Activated CD8-positive, alpha-beta memory T cell treated with anti-CD3 and anti-CD28 coated beads for 4 hours (primary cell): ENCODE measurements at regions not wholly inside any gene's neighbourhood (a gene's known extent, or its start where the extent isn't known, plus 50 kb on each side); places are given as distances from the start of the nearest gene placed in this dataset.
"Not testable (repeated sequence)": the region's sequence is repeated elsewhere in the genome, so short reads cannot be mapped to it uniquely, and the experiment has no call there.

Source experiments
- DNase-seq, 2 donors: peaks; one replicate each; pipeline ENCODE4 v3.0.0-alpha.2; 2020; ENCODE audit warnings: low read depth in 2 of 2

DNA sequence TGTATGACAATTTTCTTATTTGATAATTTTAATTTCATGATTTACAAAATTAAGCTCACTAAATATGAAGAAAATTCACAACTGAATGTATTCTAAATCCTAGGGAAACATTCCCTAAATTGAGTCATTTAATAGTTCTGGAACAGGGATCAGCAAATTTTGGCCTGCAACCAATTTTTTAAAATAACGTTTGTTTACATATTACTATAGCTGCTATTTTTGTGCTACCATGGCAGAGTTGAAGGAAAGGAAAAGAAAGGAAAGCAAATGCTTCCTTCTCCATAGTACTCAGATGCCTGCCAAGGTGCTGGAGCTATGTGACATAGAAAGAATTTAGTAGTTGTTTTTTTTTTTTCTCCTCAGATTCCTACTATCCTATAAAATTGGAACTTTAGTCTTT, 1307.7 kb upstream of the LRRTM3 start:
- no peak for DNase-seq

DNA sequence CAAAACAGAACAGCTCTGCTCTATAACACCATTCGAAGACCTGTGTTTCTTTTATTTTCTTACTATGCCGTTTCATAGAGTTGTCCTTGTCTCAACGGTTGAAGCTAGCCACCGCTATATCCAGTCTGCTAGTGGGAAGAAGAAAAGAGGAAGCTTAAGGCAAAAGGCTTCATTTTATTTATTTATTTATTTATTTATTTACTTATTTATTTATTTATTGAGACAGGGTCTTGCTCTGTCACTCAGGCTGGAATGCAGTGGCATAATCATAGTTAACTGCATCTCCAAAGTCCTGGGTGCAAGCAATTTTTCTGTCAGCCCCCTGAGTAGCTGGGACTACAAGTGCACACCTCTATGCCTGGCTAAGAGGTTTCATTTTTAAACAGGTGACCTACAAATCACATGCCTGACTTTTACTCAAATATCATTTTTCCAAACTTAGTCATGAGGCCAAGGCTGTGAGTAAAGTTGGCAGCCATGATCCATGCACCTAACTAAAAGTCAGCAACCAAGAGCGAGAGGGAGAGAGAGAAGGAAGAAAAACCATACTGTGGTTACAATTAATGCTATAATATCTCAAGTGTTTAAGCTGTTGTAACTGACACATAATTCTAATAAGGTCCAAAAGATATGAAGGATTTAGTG, 1305.3 kb upstream of the LRRTM3 start:
- no peak for DNase-seq

DNA sequence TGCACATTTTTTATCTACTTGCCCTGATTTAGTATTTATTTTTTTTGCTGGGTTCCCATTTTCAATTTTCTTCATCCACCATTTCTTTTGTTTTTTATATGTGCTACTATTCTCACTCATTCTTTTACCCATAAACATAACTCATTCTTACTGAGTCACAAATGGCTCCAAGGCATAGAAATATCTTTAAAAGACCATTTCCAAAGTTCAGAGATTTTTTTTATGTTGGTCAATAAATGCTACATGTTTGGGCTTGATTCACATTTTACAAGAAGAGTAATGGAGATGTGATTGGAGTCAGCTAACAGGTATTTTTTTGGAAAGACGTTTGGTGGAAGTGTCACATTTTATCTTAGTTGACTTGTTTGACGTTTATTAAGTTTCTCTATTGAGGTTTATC, 1303.2 kb upstream of the LRRTM3 start:
- no peak for DNase-seq

DNA sequence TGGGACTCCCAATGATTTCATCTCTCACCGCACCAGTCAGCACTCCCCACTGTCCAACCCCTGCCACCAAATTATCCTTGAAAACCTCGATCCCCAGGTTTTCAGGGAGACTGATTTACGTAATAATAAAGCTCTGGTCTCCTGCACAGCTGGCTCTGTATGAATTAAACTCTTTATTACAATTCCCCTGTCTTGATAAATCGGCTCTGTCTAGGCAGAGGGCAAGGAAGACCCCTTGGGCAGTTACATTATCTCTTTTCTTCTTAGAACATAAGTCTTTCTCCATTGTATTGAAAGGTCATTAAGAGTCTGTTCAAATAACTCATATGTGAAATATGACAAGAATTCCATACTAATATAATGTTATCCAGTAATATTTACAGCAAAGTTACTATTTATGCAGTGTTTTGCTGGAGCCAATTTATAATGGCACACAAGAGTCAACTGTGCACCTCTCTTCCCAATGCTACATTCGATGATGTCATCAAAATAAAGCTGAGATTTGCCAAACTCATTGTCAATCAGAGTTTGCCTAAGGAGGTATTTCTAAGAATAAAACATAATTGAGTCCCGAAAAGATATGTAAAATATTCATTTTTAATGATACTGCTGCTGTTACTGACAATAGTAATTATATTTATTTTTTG, 1297.2 kb upstream of the LRRTM3 start:
- DNase-seq = no peak

DNA sequence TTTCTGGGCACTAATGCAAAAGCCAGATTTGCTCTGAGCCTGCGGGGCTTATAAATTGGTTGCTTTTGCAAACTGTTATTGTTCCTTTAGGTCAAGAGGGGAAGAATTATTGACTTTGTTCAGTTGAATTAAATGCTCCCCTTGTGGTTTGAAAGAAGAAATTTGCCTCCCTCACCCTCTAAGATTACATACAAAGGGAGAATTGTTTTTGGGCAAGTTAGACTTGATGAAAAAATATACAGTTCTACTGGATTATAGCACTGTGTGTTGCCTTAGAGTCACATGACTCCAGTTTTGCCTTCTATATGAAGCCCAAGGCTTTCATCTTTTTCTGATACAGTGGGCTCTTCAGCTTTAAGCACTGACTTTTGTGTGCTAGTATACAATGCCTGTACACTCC, 1265.8 kb upstream of the LRRTM3 start:
- DNase-seq = no peak

DNA sequence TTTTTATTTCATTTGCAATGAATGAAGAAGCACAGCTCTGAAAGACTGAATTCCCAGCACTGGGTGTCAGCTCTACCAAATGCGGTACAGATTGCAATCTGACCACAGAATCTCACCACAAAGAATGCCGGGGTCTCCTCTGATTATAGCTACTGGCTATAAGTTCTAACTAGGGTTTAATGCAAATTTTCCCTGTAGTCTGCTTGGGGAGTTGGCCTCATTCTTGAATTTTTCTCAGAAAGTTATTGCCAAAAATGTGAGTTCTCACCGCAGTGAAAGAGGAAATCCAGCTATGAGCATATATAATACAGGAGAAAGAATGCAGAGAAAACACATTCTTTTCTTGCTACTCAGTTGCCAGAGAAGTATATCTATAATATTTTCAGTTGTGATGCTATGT, 1255.7 kb upstream of the LRRTM3 start:
- no peak for DNase-seq

DNA sequence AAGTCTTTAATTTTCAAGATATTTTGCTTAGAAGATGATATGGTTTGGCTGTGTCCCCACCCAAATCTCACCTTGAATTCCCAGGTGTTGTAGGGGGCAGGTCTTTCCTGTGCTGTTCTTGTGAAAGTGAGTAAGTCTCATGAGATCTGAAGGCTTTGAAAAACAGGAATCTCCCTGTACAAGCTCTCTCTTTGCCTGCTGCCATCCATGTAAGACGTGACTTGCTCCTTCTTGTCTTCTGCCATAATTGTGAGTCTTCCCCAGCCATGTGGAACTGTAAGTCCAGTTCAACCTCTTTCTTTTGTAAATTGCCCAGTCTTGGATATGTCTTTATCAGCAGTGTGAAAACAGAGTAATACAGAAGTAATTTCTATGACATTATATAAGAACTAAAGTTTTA, 1255.2 kb upstream of the LRRTM3 start:
- DNase-seq = not testable (repeated sequence)

DNA sequence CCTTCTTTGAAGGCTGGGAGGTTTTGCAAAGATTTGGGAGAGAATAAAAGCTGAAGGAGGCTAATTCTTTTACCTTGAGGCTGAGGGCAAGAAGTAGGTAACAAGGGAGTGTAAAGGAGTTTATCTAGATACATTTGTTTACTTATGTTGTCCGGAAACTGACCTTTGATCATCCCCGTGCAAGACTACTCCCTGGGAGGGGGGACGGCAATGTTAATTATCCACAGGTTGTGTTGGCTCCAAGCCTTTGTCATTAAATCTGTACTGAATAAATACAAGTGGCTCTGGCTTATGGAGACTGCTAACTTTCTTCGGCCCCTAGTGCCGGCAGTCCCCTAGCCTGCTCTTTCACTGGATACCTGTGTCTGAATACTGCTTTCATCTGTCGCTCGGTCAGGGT, 1250.6 kb upstream of the LRRTM3 start:
- no peak for DNase-seq

DNA sequence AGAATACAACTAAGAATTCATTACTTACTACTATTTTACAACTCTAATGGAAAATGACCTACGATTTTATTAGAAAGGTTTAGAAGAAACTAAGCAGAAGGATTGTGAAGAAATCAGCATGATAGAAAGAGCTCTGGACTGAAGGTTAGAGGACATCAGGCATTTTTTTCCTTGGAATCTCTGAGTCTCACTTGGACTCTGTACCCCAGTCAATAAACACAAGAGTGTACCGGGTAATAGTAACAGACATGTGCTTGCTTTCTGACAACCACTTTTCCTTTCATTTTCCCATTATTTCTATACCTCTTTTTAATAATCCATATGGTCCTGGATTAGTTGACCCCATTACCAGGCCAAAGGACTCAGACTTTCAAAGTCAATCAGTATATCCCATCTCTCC, 1240.9 kb upstream of the LRRTM3 start:
- DNase-seq = no peak

DNA sequence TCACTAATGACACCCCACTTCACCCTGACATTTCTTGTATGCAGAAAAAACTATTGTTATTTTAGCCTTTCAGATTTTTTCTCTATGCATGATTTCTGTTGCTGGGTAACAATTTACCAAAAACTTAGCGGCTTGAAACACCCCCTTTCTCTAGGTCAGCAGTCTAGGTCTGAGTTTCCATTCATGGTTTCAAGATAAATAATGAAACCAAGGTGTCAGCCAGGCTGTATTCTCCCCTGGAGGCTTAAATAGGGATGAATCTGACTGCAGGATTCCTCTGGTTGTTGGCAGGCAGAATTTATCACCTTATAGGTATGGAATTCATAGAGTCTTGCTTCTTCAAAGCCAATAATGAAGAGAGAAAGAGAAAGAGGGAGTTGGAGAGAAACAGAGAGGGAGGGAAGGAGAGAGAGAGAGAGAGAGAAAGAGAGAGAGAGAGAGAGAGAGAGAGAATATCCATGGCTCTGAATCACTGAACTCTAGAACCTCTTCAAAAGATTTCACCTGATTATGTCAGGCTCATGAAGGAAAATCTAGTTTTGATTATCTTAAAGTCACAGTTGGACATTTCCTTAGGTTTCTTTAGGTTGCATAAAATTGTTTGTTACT, 1224.6 kb upstream of the LRRTM3 start:
- no peak for DNase-seq

DNA sequence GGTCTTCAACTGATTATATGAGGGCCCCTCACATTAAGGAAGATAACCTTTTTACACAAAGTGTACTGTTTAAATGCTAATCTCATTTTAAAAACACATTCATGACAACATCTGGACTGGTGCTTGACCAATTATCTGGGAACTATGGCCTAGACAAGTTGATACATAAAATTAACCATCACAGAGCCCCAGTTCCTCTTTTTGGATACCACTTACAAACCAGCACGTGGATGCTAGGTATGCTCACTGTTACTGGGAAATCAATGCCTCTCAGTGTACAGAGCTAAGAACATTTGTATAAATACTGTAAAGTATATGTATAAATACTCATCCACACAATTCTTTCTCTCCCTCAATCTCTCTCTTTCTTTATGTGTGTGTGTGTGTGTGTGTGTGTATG, 1217.8 kb upstream of the LRRTM3 start:
- DNase-seq = no peak

DNA sequence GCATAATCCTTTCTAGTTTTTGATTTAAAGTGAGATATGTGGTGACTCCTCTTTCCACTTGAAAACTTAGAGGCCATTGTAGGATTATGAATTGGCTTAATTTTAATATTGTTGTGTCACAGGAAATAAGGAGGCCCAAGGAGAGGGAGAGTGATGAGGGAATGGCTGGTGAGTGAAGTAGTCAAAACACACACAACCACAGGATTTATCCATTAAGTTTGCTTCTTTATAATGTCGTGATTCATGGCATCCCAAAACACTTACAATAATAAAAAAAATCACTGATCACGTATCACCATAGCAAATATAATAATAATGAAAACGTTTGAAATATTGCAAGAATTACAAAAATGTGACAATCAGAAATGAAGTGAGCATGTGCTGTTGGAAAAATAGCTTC, 1215.5 kb upstream of the LRRTM3 start:
- no peak for DNase-seq

DNA sequence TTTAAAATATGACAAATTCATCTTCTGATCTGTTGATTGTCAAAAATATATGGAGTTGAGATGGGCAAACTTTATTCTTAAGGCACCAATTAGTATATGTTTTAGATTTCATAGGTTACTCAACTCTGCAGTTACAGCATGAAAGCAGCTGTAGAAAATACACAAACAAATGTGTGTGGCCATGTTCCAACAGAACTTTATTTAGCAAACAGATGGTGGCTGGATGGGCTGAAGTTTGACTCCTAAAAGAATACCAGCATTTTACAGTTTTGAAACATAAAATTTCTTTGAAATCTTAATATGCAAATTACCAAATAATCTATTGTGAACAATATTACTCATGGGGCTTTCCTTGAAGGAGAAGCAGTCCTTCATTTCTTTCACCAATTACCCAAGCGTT, 1206.0 kb upstream of the LRRTM3 start:
- no peak for DNase-seq

DNA sequence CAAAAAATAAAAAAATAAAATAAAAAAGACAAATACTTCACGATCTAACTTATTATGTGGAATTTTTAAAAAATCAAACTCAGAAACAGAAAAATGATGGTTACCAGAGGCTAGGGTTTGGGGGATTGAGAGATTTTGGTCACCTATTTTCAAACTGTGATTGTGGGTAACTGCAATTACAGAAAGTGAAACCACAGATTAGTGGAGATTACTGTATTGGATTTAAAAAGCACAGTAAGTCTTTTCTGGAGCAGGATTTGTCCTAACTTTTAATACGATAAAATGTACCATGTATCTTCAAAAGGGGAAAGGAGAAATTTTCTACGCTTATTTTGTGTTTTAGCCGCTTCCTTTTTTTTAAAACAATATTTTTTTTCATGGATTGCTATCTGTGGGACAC, 1204.9 kb upstream of the LRRTM3 start:
- no peak for DNase-seq

DNA sequence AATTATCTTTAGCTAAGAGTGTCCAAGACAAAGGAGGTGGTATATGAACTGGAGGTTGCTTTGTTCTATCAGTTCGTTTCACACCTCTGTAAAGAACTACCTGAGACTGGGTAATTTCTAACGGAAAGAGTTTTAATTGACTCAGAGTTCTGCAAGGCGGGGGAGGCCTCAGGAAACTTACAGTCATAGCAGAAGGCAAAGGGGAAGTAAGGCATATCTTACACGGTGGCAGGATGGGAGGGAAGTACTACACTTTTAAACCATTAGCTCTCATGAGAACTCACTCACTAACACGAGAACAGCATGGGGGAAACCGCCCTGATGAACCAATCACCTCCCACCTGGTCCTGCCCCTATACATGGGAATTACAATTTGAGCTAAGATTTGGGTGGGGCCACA, 1202.3 kb upstream of the LRRTM3 start:
- no peak for DNase-seq

DNA sequence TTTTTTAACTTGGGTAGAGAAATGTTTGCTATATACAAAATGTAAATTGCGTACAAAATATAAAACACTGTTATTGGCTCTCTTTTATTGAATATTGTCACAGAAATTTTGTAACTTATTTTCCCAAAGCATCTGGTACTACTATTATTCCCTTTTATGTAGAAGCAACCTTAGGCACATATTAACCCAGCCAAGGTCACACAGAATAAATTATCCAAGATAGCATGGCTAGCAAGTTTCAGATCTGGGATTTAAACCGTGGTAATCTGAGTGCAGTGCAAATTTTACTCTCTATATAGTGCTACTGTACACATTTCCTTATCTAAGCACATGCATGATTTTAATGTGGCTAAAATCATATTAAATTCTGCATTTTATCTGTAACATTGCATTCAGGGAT, 1190.5 kb upstream of the LRRTM3 start:
- DNase-seq = no peak

DNA sequence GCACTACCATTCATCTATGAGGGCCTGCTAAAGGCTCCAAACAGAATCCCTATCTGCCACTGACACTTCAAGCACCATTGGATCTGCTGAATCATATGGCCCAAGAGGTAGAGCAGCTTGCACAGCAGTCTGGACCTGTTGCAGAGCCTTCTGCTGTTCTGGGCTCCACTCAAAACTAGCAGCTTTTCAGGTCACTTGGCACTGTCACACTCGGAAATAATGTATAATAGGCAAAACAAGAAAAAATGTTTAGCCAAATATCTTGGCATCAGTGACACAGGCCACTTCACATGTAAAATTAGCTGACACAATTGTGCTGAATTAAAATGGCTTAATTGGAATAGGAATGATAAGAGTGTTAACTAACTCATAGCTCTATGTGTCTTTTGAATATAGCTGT, 1182.9 kb upstream of the LRRTM3 start:
- DNase-seq = no peak

DNA sequence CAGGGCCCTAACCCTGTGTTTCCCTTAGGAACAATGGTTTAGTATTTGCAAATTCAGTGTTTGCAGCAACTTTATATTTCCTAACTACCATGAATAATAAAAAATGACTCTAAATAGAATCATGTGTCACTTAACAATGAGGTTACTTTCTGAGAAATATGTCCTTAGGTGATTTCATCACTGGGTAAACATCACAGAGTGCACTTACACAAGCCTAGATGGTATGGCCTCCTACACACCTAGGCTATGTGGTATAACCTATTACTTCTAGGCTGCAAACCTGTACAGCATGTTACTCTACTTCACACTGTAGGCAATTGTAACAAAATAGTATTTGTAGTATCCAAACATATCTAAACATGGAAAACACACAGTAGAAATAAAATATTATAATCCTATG, 1174.6 kb upstream of the LRRTM3 start:
- no peak for DNase-seq

DNA sequence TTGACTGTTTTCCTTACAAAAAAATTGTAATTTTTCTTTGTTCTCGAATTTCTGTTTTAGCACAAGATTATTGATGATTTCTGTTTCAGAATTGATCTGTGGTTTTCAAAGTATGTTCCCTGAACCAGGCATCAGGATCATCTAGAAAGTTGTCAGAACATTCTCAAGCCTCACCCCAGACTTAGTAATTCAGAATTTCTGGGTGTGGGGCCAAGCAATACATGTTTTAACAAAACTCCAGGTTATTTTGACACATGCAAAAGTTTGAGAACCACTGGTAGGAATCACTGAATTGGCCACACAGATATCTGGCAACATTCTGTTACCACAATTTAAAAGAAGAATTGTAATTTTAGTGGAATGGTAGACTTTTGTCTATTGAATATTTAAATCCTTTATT, 1173.9 kb upstream of the LRRTM3 start:
- no peak for DNase-seq

DNA sequence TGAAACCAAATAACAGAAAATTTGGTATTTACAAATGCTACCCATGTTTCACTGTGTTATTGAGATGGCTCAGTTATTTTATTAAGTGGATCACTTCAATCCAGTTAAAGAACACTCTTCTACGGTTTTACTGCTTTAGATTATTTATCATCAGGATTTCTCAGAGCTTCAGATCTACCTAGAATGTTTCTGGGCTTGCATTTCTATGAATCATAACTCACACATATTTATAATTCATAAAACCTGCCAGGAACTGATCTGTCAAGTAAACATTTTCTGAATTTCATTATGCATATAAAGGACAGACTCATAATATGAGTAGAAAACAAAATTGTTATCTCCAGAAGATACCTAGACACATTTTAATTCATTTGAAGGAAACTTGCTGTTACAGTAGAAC, 1172.3 kb upstream of the LRRTM3 start:
- no peak for DNase-seq

DNA sequence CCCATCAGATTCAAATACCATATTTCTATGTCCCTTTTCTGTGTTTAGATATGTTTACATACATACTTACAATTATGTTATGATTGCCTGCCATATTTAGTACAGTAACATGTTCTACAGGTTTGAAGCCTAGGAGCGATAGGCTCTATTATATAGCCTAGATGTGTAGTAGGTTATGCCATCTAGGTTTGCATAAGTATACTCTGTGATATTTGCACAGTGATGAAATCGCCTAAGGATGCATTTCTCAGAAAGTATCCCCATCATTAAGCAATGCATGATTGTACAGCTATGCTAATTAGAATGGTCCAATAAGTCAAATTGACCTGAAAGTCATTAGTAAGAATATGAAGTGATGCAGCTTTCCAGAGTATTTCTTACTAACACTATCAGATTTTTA, 1171.7 kb upstream of the LRRTM3 start:
- DNase-seq = no peak

DNA sequence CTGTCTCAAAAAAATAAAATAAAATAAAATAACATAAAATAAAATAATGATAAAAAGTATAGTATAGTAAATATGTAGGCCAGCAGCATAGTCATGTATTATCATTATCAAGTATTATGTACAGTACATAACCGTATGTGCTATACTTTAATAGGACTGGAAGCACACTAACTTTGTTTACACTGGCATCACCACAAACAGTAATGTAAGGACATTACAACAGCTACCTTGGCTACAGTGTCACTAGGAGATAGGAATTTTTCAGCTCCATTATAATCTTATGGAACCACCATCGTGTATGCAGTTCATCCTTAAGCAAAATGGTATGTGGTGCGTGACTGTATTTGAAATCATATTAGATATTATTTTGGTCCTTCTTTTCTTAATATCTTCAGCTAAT, 1163.5 kb upstream of the LRRTM3 start:
- no peak for DNase-seq

DNA sequence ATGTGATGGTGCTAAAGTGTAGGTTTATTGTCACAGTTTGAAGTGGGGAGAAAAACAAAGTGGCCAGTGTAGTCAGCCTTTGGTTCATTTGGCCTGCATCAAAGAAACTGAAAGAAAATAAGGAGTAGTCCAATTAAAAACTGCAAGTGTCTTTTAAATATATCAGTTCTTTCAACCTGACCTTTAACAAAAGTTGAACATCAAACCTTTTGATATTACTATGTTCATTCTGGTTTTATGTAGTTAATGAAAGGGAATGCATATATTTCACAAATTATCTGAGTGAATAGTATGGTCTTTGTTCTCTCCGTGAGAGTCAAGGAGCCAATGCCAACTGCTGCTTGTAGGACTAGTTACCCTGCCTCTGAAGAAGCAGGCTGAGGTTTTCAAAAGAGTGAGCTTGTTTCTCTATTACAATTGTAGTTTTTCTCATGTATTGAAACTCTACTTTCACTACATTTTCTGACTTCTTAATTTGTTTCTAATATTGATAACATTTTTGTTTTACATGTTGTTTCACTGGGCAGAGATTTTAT, 1160.8 kb upstream of the LRRTM3 start:
- DNase-seq = no peak
